HG02973 (cell line): ENCODE measurements at regions not wholly inside any gene's neighbourhood (a gene's known extent, or its start where the extent isn't known, plus 50 kb on each side); places are given as distances from the start of the nearest gene placed in this dataset.
"Not testable (repeated sequence)": the region's sequence is repeated elsewhere in the genome, so short reads cannot be mapped to it uniquely, and the experiment has no call there.

Source experiments
- ATAC-seq: cut with Tn5 transposase; IDR thresholded peaks from one replicate; pipeline ENCODE4 v1.9.1; 2021; ENCODE audit warnings: moderate library complexity; ENCODE audit not compliant: unreplicated experiment

DNA sequence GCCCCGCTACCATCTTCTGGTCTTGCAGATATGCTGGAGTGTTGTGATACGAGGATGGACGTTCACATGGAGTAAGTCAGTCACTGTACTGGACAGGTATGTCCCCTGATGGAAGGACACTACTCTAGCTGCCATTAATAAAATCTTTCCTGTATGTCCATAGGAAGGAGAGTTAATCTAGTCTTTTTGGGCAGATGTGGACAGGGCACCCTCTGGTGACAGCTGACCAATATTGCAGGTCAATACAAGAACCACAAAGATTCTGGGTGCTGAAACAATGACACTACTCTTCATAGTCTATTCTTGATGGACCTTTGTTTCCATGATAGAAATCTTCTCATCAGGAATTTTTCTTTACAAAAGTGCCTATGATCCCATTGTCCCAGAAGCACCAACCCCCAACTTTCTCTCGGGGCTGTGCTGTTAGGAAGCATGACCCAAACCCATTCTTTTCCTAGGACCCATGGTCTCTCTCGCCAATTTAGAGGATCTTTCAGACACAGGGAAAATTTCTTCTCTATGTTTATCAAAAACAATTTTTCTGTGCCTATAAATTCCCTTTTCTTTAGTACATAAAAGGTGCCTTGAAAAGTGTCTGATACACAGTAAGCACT, 376.9 kb downstream of the DTWD2 start:
- ATAC-seq: no peak

DNA sequence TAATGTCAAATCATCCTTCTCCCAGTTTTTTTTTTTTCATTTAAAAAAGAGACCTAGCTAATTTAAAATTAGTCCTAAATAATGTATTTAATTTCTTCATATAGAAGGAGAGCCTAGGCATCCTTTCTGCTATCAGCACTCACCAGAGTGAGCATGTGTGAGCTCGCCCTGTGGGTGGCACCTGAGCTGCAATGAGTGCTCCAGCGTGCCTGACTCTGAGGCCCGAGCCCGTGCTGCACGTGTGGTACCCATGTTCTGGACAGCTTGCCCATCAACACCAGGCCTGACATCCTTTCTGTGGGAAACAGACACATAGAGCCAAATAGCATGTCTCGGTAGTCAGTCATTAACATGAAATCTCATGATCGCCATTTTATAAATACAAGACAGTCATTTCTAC, 381.4 kb downstream of the DTWD2 start:
- ATAC-seq: no peak

- ATAC-seq: no peak
Measured at GRCh38 chr5:118605761-118606160, 382.6 kb downstream of the DTWD2 start.

GRCh38 chr5:118604106-118604505, 384.2 kb downstream of the DTWD2 start:
- no peak for ATAC-seq

- no peak for ATAC-seq
Measured at GRCh38 chr5:118603278-118603677, 385.1 kb downstream of the DTWD2 start.

- no peak for ATAC-seq
Measured at GRCh38 chr5:118598311-118598710, 390.0 kb downstream of the DTWD2 start.

DNA sequence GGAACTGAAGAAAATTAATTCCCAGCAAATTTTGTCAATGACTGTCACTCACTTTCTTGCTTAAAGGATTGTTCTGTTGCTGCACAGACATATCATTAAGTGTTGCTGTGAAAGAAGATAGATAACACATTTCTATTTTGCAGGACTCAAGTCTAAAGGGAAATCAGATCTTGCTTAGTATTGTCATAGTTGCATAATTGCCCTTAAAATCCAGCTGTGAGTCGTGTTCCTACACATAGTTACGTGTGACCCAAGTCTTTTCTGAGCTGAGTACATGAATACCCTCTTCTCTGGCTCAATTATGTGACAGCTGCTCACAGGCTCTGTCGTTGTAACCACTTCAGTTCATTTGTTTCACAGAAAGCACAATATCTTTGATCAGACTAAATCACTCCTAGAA, 390.8 kb downstream of the DTWD2 start:
- ATAC-seq: no peak

GRCh38 chr5:118596255-118596654, 392.1 kb downstream of the DTWD2 start:
- ATAC-seq: no peak

- no peak for ATAC-seq
Measured at GRCh38 chr5:118593003-118593328, 395.4 kb downstream of the DTWD2 start.

GRCh38 chr5:118592229-118593002, 395.9 kb downstream of the DTWD2 start:
- ATAC-seq: no peak

GRCh38 chr5:118590806-118591205, 397.5 kb downstream of the DTWD2 start:
- ATAC-seq: no peak

GRCh38 chr5:118580949-118581348, 407.4 kb downstream of the DTWD2 start:
- ATAC-seq: no peak

GRCh38 chr5:118578093-118578492, 410.3 kb downstream of the DTWD2 start:
- ATAC-seq: no peak

- no peak for ATAC-seq
Measured at GRCh38 chr5:118577621-118578020, 410.7 kb downstream of the DTWD2 start.

DNA sequence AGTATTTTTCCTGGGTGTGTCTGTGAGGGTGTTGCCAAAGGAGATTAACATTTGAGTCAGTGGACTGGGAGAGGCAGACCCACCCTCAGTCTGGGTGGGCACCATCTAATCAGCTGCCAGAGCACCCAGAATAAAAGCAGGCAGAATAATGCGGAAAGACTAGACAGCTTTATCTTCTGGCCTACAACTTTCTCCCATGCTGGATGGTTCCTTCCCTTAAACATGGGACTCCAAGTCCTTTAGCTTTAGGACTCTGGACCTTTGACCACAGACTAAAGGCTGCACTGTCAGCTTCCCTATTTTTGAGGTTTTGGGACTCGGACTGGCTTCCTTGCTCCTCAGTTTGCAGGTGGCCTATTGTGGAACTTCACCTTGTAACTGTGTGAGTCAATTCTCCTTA, 418.1 kb downstream of the DTWD2 start:
- ATAC-seq: not testable (repeated sequence)

- ATAC-seq: not testable (repeated sequence)
Measured at GRCh38 chr5:118569596-118569995, 418.8 kb downstream of the DTWD2 start.

DNA sequence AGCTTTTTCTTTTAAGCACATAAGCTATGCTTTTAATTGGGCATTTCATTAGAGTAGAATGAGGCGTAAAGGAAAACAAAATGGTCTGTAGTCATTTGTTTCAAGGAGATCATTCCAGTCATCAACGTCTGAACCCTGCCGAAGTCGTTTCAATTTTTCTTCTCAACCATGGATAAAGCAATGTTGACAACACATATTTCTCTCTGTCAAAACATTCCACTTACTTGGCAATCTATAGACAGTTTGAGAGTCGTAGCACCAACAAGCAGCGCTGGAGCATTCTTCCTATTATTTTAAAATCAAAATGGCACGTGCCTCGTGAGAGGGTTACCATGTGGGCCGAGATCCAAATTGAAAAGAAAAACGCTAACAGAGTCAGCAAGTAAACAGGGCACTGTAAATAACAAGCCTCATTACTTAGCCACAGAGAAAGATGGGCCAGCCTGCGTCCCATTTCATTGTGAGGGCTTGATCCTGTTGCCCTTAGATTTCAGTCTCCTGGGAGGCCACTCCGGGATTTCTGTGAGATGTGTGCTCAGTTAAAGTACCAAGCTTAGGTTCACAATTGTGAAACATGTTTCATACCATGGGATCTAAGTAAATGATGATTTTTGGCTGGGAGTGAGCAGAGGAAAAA, 422.9 kb downstream of the DTWD2 start:
- no peak for ATAC-seq

- ATAC-seq: no peak
Measured at GRCh38 chr5:118561971-118562370, 426.4 kb downstream of the DTWD2 start.

DNA sequence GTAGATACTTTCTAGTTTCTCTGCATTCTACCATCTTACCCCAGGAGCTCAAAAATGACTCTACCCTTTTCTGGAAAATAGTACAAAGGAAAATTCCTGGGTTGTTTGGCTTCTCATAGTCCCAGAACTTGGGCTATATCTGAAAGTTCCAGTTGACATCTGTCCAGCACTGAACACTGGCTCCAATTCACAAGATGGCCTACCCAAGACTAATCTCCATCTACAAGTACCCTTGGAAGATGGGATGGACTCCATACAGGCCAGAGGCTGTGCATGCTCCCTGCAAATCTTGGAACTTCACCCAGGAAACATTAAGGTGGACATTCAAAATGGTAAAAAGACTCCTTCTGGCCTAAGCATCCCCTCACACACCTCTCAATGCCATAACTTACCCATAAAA, 427.1 kb downstream of the DTWD2 start:
- ATAC-seq: no peak

DNA sequence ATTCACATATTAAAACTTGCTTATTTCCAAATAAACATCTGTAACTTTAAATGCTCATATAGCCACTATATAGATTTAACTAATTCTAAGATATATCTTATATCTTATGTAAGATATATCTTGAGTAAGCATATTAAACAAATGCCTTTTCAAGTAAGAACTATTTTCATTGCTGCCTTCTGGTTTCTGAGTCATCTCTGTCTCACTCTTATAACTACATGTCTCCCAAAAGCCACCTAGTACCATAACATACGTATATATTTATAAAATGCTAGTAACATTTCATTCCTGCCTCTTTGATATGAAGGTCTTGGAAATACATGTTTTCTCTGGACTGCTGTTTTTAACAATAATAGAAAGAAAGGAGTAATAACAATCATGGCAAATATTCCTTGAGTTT, 429.5 kb downstream of the DTWD2 start:
- ATAC-seq: no peak

DNA sequence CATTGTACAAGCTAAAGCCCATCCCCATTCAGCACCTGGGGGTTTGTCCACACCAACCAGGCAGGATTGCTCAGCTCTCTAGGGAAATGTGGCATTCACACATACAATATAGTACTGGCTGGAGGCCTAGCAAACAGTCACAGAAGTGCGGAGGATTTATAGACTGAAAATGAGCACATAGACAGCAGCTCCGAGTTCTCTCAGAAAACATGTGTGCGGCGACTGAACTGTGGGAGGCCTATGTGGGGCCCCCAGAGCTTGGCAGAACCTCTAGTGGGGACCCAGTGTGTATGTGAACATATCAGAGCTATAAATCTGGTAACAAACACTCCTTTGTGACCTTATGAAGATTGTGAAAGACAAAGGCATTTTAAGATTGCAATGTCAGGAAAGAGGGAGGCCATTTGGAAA, 431.1 kb downstream of the DTWD2 start:
- ATAC-seq: no peak

- no peak for ATAC-seq
Measured at GRCh38 chr5:118556792-118557191, 431.6 kb downstream of the DTWD2 start.
